ENCODE measurements at regions not wholly inside any gene's neighbourhood (a gene's known extent, or its start where the extent isn't known, plus 50 kb on each side); places are given as distances from the start of the nearest gene placed in this dataset.

GRCh38 chr2:160837416-160837815, 322.8 kb upstream of the TANK start:
- TF ChIP-seq ZFX (IDR thresholded peaks at IDR 0.05) (no peak), CTCF (conservative IDR thresholded peaks at IDR 0.05) (no peak)

All from C4-2B (cell line).